ENCODE measurements at regions not wholly inside any gene's neighbourhood (a gene's known extent, or its start where the extent isn't known, plus 50 kb on each side); places are given as distances from the start of the nearest gene placed in this dataset.

GRCh38 chr3:153249906-153250305, 87.9 kb downstream of the RAP2B start:
- no peak for TF ChIP-seq POLR2A (IDR thresholded peaks at IDR 0.05; ENCODE audit: low read depth, low read length)
- TF ChIP-seq POLR2AphosphoS5 (IDR thresholded peaks at IDR 0.05; ENCODE audit: low read depth, low read length), result no peak
- TF ChIP-seq TAF1 (IDR thresholded peaks at IDR 0.05; ENCODE audit: borderline replicate concordance, low read depth, low read length), result no peak
